DND-41 (cell line): ENCODE measurements at regions not wholly inside any gene's neighbourhood (a gene's known extent, or its start where the extent isn't known, plus 50 kb on each side); places are given as distances from the start of the nearest gene placed in this dataset.

Experiments
- EZH2 ChIP-seq: IDR thresholded peaks from 3 replicates; pipeline ENCODE4 v1.6.1; 2012; ENCODE audit warnings: borderline replicate concordance, low read depth, mild to moderate bottlenecking, moderate library complexity, low read length, inconsistent platforms; ENCODE audit not compliant: severe bottlenecking
- TF ChIP-seq, protein P1 (sequence below): IDR thresholded peaks from 2 replicates; pipeline ENCODE4 v1.5.1; 2012; ENCODE audit warnings: borderline replicate concordance, low read length, moderate library complexity, mild to moderate bottlenecking; ENCODE audit not compliant: poor library complexity, severe bottlenecking; ENCODE audit errors: extremely low read depth

DNA sequence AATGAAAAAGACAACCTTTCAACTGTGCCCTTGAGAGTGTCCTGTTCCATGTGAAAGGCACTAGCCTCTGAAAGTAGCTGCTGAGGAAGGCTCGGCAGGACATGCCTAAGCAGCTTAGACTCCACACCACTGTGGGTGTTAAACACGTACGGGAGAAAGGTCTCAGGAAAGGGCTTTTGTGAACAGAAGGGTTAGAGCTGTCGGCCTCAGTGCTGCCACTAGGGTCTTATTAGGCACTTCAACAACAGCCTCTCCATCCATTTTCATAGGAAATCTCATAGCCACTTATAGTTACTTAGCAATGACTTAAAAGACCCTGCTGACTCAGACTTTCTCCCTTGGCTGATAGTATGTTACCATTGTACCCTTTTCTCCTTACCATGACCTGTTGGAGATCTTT is 662.8 kb downstream of the TBC1D32 start:
- TF ChIP-seq, protein P1, sequence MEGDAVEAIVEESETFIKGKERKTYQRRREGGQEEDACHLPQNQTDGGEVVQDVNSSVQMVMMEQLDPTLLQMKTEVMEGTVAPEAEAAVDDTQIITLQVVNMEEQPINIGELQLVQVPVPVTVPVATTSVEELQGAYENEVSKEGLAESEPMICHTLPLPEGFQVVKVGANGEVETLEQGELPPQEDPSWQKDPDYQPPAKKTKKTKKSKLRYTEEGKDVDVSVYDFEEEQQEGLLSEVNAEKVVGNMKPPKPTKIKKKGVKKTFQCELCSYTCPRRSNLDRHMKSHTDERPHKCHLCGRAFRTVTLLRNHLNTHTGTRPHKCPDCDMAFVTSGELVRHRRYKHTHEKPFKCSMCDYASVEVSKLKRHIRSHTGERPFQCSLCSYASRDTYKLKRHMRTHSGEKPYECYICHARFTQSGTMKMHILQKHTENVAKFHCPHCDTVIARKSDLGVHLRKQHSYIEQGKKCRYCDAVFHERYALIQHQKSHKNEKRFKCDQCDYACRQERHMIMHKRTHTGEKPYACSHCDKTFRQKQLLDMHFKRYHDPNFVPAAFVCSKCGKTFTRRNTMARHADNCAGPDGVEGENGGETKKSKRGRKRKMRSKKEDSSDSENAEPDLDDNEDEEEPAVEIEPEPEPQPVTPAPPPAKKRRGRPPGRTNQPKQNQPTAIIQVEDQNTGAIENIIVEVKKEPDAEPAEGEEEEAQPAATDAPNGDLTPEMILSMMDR: no peak
- no peak for TF ChIP-seq EZH2
